Tibial artery (tissue), 4 donors: ENCODE measurements at regions not wholly inside any gene's neighbourhood (a gene's known extent, or its start where the extent isn't known, plus 50 kb on each side); places are given as distances from the start of the nearest gene placed in this dataset.

Experiments
- DNase-seq, 2 donors: peaks; one replicate each; pipeline ENCODE4 v3.0.0-alpha.2; 2019
- H3K27ac ChIP-seq, 2 donors: fragments of 200-600 bp; sonication (generic) in 1 of 2; 1 replicate in 1 of 2; 2 replicates in 1 of 2; pipeline ENCODE4 v1.5.1; 2018 to 2019; ENCODE audit warnings: mild to moderate bottlenecking in 1 of 2
- H3K27me3 ChIP-seq, 2 donors: fragments of 200-600 bp; sonication (generic) in 1 of 2; one replicate each; pipeline versions ENCODE4 v1.5.1 to v1.6.0; 2016 to 2019
- H3K36me3 ChIP-seq, 3 donors: fragments of 200-600 bp; sonication (generic) in 2 of 3; one replicate each; pipeline ENCODE4 v1.5.1; 2016 to 2019; ENCODE audit warnings: mild to moderate bottlenecking in 2 of 3
- H3K4me1 ChIP-seq, 4 donors: fragments of 200-600 bp; sonication (generic) in 2 of 4; 1 replicate in 3 of 4; 2 replicates in 1 of 4; pipeline ENCODE4 v1.5.1; 2016 to 2019
- H3K4me3 ChIP-seq, 2 donors: fragments of 200-600 bp; sonication (generic) in 1 of 2; 1 replicate in 1 of 2; 2 replicates in 1 of 2; pipeline ENCODE4 v1.5.1; 2018 to 2019; ENCODE audit warnings: mild to moderate bottlenecking in 2 of 2
- H3K9me3 ChIP-seq, 3 donors: fragments of 200-600 bp; sonication (generic) in 1 of 3; one replicate each; pipeline ENCODE4 v1.5.1; 2016 to 2019
- intact Hi-C: fragments of 100-400 bp; cut with DNase I; formaldehyde crosslinking; loops from one replicate; pipeline ENCODE4 v1.15.0; 2023; ENCODE audit warnings: low total_unique reads
- TF ChIP-seq, protein P1 (sequence below), 2 experiments: fragments of 200-600 bp in 1 of 2; fragments of 450-650 bp in 1 of 2; IDR thresholded peaks; one replicate each; pipeline ENCODE4 v1.5.1; 2017 to 2019; ENCODE audit warnings: antibody characterized with exemption in 2 of 2, mild to moderate bottlenecking in 1 of 2, moderate library complexity in 1 of 2

DNA sequence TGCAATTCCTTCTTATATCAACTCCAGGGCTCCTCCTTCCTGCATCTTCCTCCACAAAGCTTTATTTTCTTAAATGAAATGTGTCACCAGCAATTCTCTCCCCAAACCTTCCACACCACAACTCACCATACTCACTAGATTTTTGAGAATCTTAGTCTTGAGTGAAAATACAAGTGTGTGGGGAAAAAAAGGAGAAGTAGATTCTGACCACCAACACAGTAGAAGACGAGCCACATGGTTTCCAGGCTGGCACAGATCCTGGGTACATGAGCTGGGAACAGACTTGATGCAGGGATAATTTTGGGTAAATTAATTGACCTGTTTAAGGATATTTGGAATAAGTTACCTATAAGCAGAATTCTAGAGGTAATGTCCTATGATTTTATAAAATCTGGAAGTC, 72.8 kb upstream of the KCNJ15 start:
- DNase-seq: no peak
- Histone ChIP-seq H3K9me3 (peaks cover 0 to 6% (median 0%) of the 10 kb centered on the region in 3 donors), H3K4me3 (no peak overlapping the region), H3K27me3 (no peaks in the 10 kb centered on the region), H3K4me1 (no peaks in the 10 kb centered on the region), H3K36me3 (no peaks in the 10 kb centered on the region), H3K27ac (no peak overlapping the region)
- intact Hi-C loops: no loop called here
- TF ChIP-seq, protein P1, sequence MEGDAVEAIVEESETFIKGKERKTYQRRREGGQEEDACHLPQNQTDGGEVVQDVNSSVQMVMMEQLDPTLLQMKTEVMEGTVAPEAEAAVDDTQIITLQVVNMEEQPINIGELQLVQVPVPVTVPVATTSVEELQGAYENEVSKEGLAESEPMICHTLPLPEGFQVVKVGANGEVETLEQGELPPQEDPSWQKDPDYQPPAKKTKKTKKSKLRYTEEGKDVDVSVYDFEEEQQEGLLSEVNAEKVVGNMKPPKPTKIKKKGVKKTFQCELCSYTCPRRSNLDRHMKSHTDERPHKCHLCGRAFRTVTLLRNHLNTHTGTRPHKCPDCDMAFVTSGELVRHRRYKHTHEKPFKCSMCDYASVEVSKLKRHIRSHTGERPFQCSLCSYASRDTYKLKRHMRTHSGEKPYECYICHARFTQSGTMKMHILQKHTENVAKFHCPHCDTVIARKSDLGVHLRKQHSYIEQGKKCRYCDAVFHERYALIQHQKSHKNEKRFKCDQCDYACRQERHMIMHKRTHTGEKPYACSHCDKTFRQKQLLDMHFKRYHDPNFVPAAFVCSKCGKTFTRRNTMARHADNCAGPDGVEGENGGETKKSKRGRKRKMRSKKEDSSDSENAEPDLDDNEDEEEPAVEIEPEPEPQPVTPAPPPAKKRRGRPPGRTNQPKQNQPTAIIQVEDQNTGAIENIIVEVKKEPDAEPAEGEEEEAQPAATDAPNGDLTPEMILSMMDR (IDR thresholded peaks at IDR 0.05): no peak

DNA sequence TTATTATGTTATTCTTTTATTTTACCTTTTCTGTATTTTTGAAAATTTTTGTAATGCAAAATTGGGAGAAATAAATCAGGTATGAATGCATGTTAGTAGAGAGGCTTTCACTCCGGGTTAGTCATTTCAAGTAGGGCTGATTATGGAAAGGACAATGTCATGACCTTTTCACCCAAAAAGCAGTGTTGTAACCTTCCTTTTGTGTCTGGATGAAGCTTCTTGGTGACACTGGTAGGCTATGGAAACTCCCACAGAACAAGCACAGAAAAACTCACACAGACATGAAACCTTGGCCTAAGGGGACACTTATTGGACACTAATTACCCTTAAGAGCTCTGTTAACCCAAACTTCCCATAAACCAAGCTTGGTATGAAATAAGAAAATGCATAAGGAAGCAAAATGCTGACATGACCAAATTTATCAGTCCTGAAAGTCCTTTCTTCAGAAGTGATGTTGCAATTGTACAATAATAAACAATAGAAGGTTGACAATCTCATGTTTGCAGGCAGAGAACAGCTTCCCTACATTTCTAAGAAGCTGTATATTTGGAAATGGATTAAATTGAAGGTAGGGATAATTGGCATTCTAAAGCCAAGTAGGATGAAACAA, 70.0 kb upstream of the KCNJ15 start:
- H3K4me1 ChIP-seq: no peaks in the 10 kb centered on the region
- intact Hi-C loops: no loop called here
- no peak overlapping the region for H3K4me3 ChIP-seq
- peaks cover 0 to 6% (median 0%) of the 10 kb centered on the region in 3 donors for H3K9me3 ChIP-seq
- TF ChIP-seq, protein P1 (IDR thresholded peaks at IDR 0.05): no peak
- H3K27me3 ChIP-seq: no peaks in the 10 kb centered on the region
- H3K27ac ChIP-seq: no peak overlapping the region
- no peak for DNase-seq
- H3K36me3 ChIP-seq: no peaks in the 10 kb centered on the region

DNA sequence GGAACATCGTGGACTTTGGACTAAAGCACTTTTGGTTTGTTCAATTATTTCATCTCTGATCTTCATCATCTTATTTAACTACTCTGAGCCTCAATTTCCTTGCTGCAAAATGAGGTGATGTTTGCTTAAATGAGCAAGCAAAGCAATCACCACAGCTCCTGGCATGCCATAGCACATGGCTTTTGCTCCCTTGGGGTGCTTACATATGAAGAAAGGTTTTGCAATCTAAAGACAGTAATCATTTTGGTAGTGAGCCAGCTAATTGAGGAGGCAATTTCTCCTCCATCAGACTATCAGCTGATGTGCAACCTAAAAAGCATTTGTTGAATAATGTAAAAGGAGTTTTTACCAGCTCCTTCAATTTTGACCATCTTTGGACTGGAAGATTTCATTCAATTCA, 68.8 kb upstream of the KCNJ15 start:
- Histone ChIP-seq H3K36me3 (no peaks in the 10 kb centered on the region), H3K27me3 (no peaks in the 10 kb centered on the region), H3K4me1 (no peaks in the 10 kb centered on the region), H3K9me3 (peaks cover 0 to 6% (median 0%) of the 10 kb centered on the region in 3 donors), H3K27ac (no peak overlapping the region), H3K4me3 (no peak overlapping the region)
- intact Hi-C loops: no loop called here
- no peak for DNase-seq
- TF ChIP-seq, protein P1 (IDR thresholded peaks at IDR 0.05): no peak

GRCh38 chr21:38196036-38196435, 60.8 kb upstream of the KCNJ15 start:
- Histone ChIP-seq H3K27me3 (no peaks in the 10 kb centered on the region), H3K4me1 (no peaks in the 10 kb centered on the region), H3K36me3 (no peaks in the 10 kb centered on the region), H3K9me3 (peaks cover 0 to 6% (median 5%) of the 10 kb centered on the region in 3 donors), H3K27ac (no peak overlapping the region), H3K4me3 (no peak overlapping the region)
- no peak for DNase-seq
- TF ChIP-seq, protein P1 (IDR thresholded peaks at IDR 0.05): no peak
- intact Hi-C loops: no loop called here

- no peak for DNase-seq
- H3K9me3 ChIP-seq: no peaks in the 10 kb centered on the region
- no peak overlapping the region for H3K27ac ChIP-seq
- no peaks in the 10 kb centered on the region for H3K4me1 ChIP-seq
- H3K4me3 ChIP-seq: no peak overlapping the region
- no peaks in the 10 kb centered on the region for H3K36me3 ChIP-seq
- intact Hi-C loops: no loop called here
- TF ChIP-seq, protein P1 (IDR thresholded peaks at IDR 0.05): no peak
- H3K27me3 ChIP-seq: peaks cover 0 to 7% of the 10 kb centered on the region in 2 donors
These were observed 54.0 kb upstream of the KCNJ15 start for GRCh38 chr21:38202811-38203210.

- no peak for DNase-seq
- Histone ChIP-seq H3K27me3 (peaks cover 0 to 11% of the 10 kb centered on the region in 2 donors), H3K4me3 (no peak overlapping the region), H3K4me1 (no peaks in the 10 kb centered on the region), H3K27ac (no peak overlapping the region), H3K36me3 (no peaks in the 10 kb centered on the region), H3K9me3 (no peaks in the 10 kb centered on the region)
- intact Hi-C loops: no loop called here
- TF ChIP-seq, protein P1 (IDR thresholded peaks at IDR 0.05): no peak
These were observed 53.6 kb upstream of the KCNJ15 start for GRCh38 chr21:38203229-38203628.
